Subcutaneous abdominal adipose tissue (tissue), 5 donors: ENCODE measurements at regions not wholly inside any gene's neighbourhood (a gene's known extent, or its start where the extent isn't known, plus 50 kb on each side); places are given as distances from the start of the nearest gene placed in this dataset.
"Not testable (repeated sequence)": the region's sequence is repeated elsewhere in the genome, so short reads cannot be mapped to it uniquely, and the experiment has no call there.

ENCODE experiments used
- H3K27ac ChIP-seq: one replicate; pipeline ENCODE4 v1.7.0; 2013; ENCODE audit warnings: low read depth, mild to moderate bottlenecking, inconsistent platforms, low read length, moderate library complexity
- H3K27me3 ChIP-seq, 5 donors: one replicate each; pipeline ENCODE4 v1.7.0; 2013; ENCODE audit warnings: low read length in 5 of 5, inconsistent platforms in 1 of 5; ENCODE audit not compliant: control insufficient read depth in 5 of 5, insufficient read depth in 4 of 5
- H3K36me3 ChIP-seq, 5 donors: one replicate each; pipeline ENCODE4 v1.7.0; 2013; ENCODE audit warnings: low read length in 5 of 5; ENCODE audit not compliant: control insufficient read depth in 5 of 5, insufficient read depth in 5 of 5
- H3K4me1 ChIP-seq, 5 donors: one replicate each; pipeline ENCODE4 v1.7.0; 2013; ENCODE audit warnings: low read length in 5 of 5, mild to moderate bottlenecking in 3 of 5, moderate library complexity in 1 of 5; ENCODE audit not compliant: control insufficient read depth in 5 of 5, insufficient read depth in 5 of 5
- H3K4me3 ChIP-seq, 5 donors: one replicate each; pipeline ENCODE4 v1.7.0; 2013; ENCODE audit warnings: low read length in 5 of 5, low read depth in 1 of 5
- H3K9ac ChIP-seq, 5 donors: one replicate each; pipeline ENCODE4 v1.7.0; 2013; ENCODE audit warnings: low read length in 5 of 5, mild to moderate bottlenecking in 4 of 5, moderate library complexity in 3 of 5
- H3K9me3 ChIP-seq, 5 donors: one replicate each; pipeline ENCODE4 v1.7.0; 2013; ENCODE audit warnings: low read length in 5 of 5; ENCODE audit not compliant: control insufficient read depth in 5 of 5
- donor health status: healthy.
- donor health status: healthy.
- donor health status: healthy.
- donor health status: healthy.
- donor health status: healthy.

DNA sequence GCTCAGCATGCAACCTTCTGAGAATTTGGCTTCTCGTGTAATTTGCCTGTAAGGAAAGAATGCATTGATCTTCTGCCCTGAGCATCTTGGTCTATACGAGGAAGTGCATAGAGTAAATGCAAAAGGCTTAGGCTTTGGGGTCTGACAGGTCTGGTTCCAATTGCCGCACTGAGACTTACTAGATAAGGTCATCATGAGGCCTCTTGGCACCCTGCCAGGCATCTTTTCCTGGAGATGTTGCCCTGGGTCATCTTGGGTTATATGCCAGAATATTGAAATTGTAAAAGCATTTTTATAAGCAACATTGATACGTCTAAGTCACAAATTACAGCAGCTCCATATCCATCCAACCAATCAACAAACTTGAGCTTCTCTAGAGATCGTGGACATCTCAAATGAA, 108.8 kb upstream of the WARS2 start:
- Histone ChIP-seq H3K27me3 (no peaks in the 10 kb centered on the region), H3K9ac (no peak overlapping the region), H3K27ac (no peak overlapping the region), H3K36me3 (no peaks in the 10 kb centered on the region), H3K9me3 (no peaks in the 10 kb centered on the region), H3K4me1 (no peaks in the 10 kb centered on the region), H3K4me3 (no peak overlapping the region)

DNA sequence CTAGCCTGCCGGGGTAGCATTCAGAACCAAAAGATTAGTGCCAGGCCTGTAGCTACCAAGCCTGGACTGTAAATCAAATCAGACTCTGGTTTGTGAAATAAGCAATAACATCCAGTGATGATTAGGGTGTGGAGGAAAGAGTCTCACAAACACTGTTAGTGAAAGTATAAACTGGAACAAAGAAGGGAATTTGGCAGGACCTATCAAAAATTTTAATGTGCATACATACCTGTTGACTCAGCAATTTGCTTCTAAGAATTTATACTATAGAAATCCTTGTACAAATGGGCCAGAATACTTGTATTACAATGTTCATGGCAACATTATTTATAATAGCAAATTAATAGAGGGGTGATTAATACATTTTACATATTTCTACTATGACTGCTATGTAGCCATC, 109.8 kb upstream of the WARS2 start:
- Histone ChIP-seq H3K9me3 (no peaks in the 10 kb centered on the region), H3K27ac (no peak overlapping the region), H3K4me3 (no peak overlapping the region), H3K4me1 (no peaks in the 10 kb centered on the region), H3K9ac (no peak overlapping the region), H3K36me3 (no peaks in the 10 kb centered on the region), H3K27me3 (no peaks in the 10 kb centered on the region)

DNA sequence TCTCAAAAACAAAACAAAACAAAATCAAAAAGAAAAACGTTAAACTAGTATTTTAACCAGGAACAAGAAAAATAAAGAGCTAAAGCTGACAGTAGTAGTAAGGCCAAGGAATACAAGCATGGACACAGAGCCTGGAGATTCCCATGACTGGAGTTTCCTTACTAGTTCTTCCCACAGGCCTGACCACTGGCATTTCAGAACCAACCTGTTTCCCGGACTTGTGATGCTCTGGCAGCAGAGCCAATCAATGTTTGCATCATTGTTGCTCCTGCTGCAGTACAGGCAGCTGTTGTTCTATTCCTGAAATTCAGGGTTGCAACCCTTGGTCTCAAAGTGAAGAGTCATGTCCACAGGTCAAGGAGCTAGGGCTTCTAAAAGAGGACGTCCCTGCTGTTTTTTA, 111.3 kb upstream of the WARS2 start:
- H3K4me1 ChIP-seq = no peaks in the 10 kb centered on the region
- H3K27ac ChIP-seq = no peak overlapping the region
- H3K36me3 ChIP-seq = no peaks in the 10 kb centered on the region
- H3K27me3 ChIP-seq = no peaks in the 10 kb centered on the region
- H3K9ac ChIP-seq = no peak overlapping the region
- H3K4me3 ChIP-seq = no peak overlapping the region
- no peaks in the 10 kb centered on the region for H3K9me3 ChIP-seq

DNA sequence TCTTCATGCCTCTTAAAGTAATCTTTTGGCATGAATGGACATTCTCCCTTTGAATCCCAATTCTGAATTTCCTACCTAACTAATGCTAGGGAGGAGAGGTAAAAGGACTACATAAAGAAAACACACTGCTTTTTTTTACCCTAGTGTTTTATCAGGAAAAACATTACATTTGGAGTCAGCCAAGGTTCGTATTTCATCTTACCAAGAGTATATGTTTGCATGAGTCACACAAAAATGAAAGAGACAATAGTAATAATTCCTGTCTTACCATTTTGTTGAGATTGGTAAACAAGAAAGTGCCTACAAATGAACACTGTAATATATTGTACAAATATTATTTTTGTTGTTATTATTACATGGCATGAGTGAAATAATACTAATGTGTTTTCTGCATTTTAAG, 112.9 kb upstream of the WARS2 start:
- no peak overlapping the region for H3K27ac ChIP-seq

DNA sequence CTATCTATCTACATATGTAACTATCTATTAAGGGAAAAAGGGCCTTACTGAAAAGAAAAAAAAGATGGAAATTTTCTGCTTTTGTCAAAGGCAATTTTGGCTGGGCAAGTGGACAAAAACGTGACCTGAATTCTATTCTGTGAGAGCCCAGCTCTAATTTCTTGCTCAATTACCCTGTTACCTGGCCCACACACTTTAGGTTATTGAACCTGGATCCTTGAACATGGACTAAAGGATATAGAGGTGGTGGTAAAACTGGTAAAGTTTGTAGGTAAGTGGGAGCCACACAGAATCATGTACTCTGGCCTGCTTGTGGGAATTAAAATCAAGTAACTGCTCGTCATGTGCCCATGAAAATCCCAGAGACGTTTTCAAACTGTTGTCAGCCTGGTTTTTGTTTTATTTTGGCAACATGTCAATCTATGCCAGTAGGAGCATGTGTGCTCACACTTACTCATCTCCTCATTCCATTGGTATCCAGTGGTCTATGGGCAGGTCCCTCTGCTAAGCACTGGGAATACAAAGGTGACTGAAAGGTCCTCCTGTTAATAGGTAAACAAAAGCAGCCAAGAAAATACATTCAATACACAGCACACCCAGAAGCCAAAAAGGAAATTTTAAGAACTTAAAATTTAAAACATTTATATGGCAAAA, 113.7 kb upstream of the WARS2 start:
- Histone ChIP-seq H3K27ac (no peak overlapping the region), H3K4me1 (no peaks in the 10 kb centered on the region), H3K27me3 (no peaks in the 10 kb centered on the region), H3K36me3 (no peaks in the 10 kb centered on the region), H3K9me3 (peaks cover 0 to 4% (median 0%) of the 10 kb centered on the region in 5 donors), H3K9ac (no peak overlapping the region), H3K4me3 (no peak overlapping the region)

More for the DNA sequence above, 112.9 kb upstream of the WARS2 start:
- Histone ChIP-seq H3K4me3 (no peak overlapping the region), H3K4me1 (no peaks in the 10 kb centered on the region), H3K27me3 (no peaks in the 10 kb centered on the region), H3K36me3 (no peaks in the 10 kb centered on the region), H3K9me3 (peaks cover 0 to 2% (median 0%) of the 10 kb centered on the region in 5 donors), H3K9ac (no peak overlapping the region)

DNA sequence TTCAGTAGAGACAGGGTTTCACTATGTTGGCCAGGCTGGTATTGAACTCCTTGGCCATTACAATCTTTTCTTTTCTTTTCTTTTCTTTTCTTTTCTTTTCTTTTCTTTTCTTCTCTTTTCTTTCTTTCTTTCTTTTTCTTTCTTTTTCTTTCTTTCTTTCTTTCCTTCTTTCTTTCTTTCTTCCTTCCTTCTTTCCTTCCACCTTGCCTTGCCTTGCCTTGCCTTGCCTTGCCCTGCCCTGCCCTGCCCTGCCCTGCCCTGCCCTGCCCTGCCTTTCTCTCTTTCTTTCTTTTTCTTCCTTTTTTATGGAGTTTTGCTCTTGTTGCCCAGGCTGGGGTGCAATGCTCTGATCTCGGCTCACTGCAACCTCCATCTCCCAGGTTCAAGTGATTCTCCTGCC, 112.5 kb upstream of the HAO2 start:
- not testable (repeated sequence) for H3K9me3 ChIP-seq, H3K4me3 ChIP-seq, H3K27ac ChIP-seq, H3K27me3 ChIP-seq, H3K4me1 ChIP-seq, H3K36me3 ChIP-seq, H3K9ac ChIP-seq

DNA sequence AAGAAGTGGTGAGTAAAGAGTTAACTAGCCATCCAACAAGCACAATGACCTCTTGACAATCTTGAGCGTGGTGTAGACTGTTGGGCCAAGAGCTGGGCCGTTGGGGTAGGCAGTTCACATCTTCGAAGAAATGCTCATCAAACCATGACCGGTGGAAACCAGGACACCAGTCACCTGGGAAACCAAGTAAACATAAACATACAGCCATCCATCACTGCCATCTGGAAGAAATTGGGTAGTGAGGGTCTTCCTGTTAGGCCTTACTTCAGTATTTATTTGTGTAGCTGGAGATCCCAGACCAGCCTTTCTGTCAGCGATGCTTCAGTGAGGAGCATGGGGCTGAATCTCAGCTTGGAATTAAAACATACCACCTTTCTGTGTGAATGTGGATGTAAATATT, 108.1 kb upstream of the HAO2 start:
- Histone ChIP-seq H3K9me3 (peaks cover 0 to 4% (median 0%) of the 10 kb centered on the region in 5 donors), H3K4me1 (no peaks in the 10 kb centered on the region), H3K36me3 (no peaks in the 10 kb centered on the region), H3K27me3 (no peaks in the 10 kb centered on the region), H3K9ac (no peak overlapping the region), H3K27ac (no peak overlapping the region), H3K4me3 (no peak overlapping the region)

DNA sequence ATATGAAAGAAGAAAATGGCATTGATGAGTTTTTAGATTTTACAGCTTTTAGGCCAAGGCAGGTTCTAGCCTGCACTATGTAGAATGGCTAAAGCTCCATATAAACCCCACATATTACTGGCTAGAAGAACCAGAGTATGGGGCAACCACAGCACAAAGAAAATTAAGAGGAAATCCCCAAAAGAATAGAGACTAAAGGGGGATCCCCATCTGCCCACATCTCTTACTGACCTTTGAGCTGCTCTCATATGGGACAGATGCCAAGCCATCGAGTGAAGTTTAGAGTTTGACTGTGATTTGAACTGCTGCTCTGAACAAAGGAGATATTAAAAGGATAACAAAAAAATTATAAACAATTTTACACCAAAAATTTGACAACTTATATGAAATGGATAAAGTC, 102.2 kb upstream of the HAO2 start:
- H3K27ac ChIP-seq = no peak overlapping the region
- no peak overlapping the region for H3K9ac ChIP-seq
- H3K4me1 ChIP-seq = no peaks in the 10 kb centered on the region
- H3K4me3 ChIP-seq = no peak overlapping the region
- no peaks in the 10 kb centered on the region for H3K9me3 ChIP-seq
- H3K36me3 ChIP-seq = no peaks in the 10 kb centered on the region
- no peaks in the 10 kb centered on the region for H3K27me3 ChIP-seq

DNA sequence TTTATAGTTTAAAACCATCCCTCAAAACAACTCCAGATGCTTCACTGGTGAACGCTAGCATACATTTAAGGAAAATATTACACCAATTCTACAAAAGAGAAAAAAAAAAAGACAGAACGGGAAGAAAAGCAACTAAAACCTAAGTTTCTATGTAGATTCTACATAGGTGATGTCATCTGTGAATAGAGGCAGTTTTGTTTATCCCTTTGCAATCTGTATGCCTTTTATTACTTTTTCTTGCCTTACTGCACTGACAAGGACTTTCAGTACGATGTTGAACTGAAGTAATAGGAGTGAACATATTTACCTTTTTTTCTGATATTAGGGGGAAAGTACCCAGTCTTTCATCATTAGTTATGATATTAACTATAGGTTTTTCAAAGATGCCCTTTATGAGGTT, 101.7 kb upstream of the HAO2 start:
- Histone ChIP-seq H3K27ac (no peak overlapping the region), H3K27me3 (no peaks in the 10 kb centered on the region), H3K4me3 (no peak overlapping the region), H3K9me3 (no peaks in the 10 kb centered on the region), H3K4me1 (no peaks in the 10 kb centered on the region), H3K9ac (no peak overlapping the region), H3K36me3 (no peaks in the 10 kb centered on the region)

DNA sequence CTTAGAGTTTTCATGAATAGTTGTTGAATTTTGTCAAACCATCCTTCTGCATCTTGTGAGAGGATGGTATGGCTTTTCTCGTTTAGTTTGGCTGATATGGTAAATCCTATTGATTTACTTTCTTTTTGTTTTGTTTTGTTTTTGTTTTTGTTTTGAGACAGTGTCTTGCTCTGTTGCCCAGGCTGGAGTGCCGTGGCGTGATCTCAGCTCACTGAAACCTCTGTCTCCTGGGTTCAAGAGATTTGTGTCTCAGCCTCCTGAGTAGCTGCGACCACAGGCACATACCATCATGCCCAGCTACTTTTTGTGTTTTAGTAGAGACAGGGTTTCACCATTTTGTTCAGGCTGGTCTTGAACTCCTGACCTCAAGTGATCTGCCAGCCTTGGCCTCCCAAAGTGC, 101.3 kb upstream of the HAO2 start:
- not testable (repeated sequence) for H3K27me3 ChIP-seq, H3K4me1 ChIP-seq, H3K36me3 ChIP-seq, H3K9me3 ChIP-seq, H3K9ac ChIP-seq, H3K4me3 ChIP-seq, H3K27ac ChIP-seq

DNA sequence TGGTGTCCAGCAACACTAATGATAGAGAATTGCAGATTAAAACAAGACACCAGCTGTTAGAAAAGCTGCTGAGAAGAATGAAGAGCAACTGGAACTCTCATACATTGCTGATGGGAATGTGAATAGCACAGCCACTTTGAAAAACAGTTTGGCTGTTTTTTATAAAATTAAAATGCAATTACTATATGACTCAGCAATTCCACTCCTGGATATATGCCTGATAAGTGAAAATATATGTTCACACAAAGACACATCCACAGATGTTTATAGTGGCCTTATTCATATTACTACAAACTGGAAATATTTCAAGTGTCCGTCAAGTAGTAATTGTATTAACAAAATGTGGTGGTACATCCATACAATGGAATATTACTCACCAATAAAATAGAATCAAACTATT, 99.7 kb upstream of the HAO2 start:
- Histone ChIP-seq H3K4me1 (no peaks in the 10 kb centered on the region), H3K27me3 (no peaks in the 10 kb centered on the region), H3K9ac (no peak overlapping the region), H3K27ac (no peak overlapping the region), H3K4me3 (no peak overlapping the region), H3K9me3 (no peaks in the 10 kb centered on the region), H3K36me3 (no peaks in the 10 kb centered on the region)
